SK-N-SH treated with all-trans-retinoic acid at 6 μM for 48 hours (cell line): ENCODE measurements at regions not wholly inside any gene's neighbourhood (a gene's known extent, or its start where the extent isn't known, plus 50 kb on each side); places are given as distances from the start of the nearest gene placed in this dataset.

ENCODE experiments used
- BACH2 ChIP-seq: fragments of 250-450 bp; sonication (Bioruptor Pico); IDR thresholded peaks from 2 replicates; pipeline ENCODE4 v1.9.0; 2021; ENCODE audit warnings: mild to moderate bottlenecking, borderline replicate concordance
- CSDC2 ChIP-seq: fragments of 250-450 bp; sonication (Bioruptor Pico); IDR thresholded peaks from 2 replicates; pipeline ENCODE4 v1.5.0; 2020; ENCODE audit warnings: mild to moderate bottlenecking, moderate library complexity
- CSRNP3 ChIP-seq: fragments of 250-450 bp; sonication (Bioruptor Pico); IDR thresholded peaks from 2 replicates; pipeline ENCODE4 v1.5.1; 2021; ENCODE audit warnings: mild to moderate bottlenecking, moderate library complexity
- PPARA ChIP-seq: fragments of 250-450 bp; sonication (Bioruptor Pico); IDR thresholded peaks from 2 replicates; pipeline ENCODE4 v1.5.0; 2020; ENCODE audit warnings: mild to moderate bottlenecking, borderline replicate concordance
- RARB ChIP-seq: fragments of 250-450 bp; sonication (Bioruptor Pico); IDR thresholded peaks from 2 replicates; pipeline ENCODE4 v1.8.0; 2021; ENCODE audit warnings: mild to moderate bottlenecking, moderate library complexity
- SNAI2 ChIP-seq: fragments of 250-450 bp; sonication (Bioruptor Pico); IDR thresholded peaks from 2 replicates; pipeline ENCODE4 v1.5.0; 2020; ENCODE audit warnings: mild to moderate bottlenecking, moderate library complexity

DNA sequence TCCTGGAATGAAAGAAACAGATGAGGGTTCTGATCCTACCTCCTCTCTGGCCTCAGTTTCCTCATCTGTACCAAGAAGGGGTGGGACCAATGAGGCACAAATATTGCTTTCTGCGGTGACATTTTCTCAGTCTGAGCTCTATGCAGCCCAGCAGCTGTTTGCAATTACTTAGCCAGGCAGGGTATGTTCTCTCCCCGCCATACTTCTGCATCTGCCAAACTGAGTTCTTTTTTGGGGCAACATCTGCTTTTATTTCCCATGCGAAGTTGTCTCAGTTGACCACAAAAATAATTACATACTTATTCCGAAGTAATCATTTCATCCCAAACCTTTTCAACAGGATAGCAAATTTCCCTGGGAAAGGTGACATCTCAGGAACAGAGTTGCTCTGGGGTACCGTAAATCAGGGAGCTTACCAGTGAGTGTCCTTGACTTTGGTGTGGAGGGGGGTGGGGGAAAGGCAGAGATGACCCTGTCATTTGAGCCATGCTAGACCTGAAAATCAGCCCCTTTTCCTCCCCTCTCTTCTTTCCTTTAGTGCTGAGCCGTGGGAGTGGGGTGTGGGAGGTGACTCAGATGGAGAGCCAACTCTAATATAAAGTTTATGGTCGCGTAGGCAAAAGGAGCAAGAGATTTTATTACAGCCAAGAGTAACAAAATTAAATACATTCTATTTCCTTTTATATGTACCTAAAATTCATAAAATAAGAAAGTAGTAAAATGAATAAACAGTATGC is 165.7 kb upstream of the KL start:
- TF ChIP-seq BACH2 (CRISPR knock-in tag) (no peak), RARB (CRISPR knock-in tag) (no peak), SNAI2 (no peak), PPARA (no peak), CSRNP3 (CRISPR knock-in tag) (no peak), CSDC2 (no peak)
